Activated naive CD8-positive, alpha-beta T cell (primary cell): ENCODE measurements at regions not wholly inside any gene's neighbourhood (a gene's known extent, or its start where the extent isn't known, plus 50 kb on each side); places are given as distances from the start of the nearest gene placed in this dataset.
A peak's percentile ranks its signal among the peaks of the same experiment; 100 is the strongest.

ENCODE experiments used
- H3K27ac Mint-ChIP-seq: one replicate; pipeline ENCODE4 v1.8.0; 2021; ENCODE audit warnings: mixed read lengths
- H3K27me3 Mint-ChIP-seq: one replicate; pipeline ENCODE4 v1.8.0; 2021; ENCODE audit warnings: mixed read lengths
- H3K36me3 Mint-ChIP-seq: one replicate; pipeline ENCODE4 v1.8.0; 2021; ENCODE audit warnings: mixed read lengths
- H3K4me1 Mint-ChIP-seq: one replicate; pipeline ENCODE4 v1.8.0; 2021; ENCODE audit warnings: low read depth, mixed read lengths
- H3K4me3 Mint-ChIP-seq: one replicate; pipeline ENCODE4 v1.8.0; 2021; ENCODE audit warnings: mild to moderate bottlenecking, mixed read lengths
- H3K9me3 Mint-ChIP-seq: one replicate; pipeline ENCODE4 v1.8.0; 2021; ENCODE audit warnings: low read depth, mixed read lengths

- Mint-ChIP-seq H3K36me3 (no peaks in the 10 kb centered on the region), H3K27me3 (peaks cover 6% of the 10 kb centered on the region), H3K27ac (no peak overlapping the region), H3K4me3 (no peak overlapping the region), H3K4me1 (no peaks in the 10 kb centered on the region), H3K9me3 (no peaks in the 10 kb centered on the region)
Measured at GRCh38 chr6:6925391-6926164, 182.2 kb upstream of the RREB1 start.

GRCh38 chr6:6926856-6927255 lies 180.9 kb upstream of the RREB1 start:
- H3K27ac Mint-ChIP-seq, result no peak overlapping the region
- no peaks in the 10 kb centered on the region for H3K4me1 Mint-ChIP-seq
- H3K4me3 Mint-ChIP-seq, result no peak overlapping the region
- H3K27me3 Mint-ChIP-seq, result peaks cover 6% of the 10 kb centered on the region
- H3K9me3 Mint-ChIP-seq, result no peaks in the 10 kb centered on the region
- no peaks in the 10 kb centered on the region for H3K36me3 Mint-ChIP-seq

- peaks cover 6% of the 10 kb centered on the region for H3K27me3 Mint-ChIP-seq
Measured at GRCh38 chr6:6927521-6928361, 180.0 kb upstream of the RREB1 start.

GRCh38 chr6:6930223-6930880 lies 177.4 kb upstream of the RREB1 start:
- Mint-ChIP-seq H3K36me3 (no peaks in the 10 kb centered on the region), H3K4me1 (no peaks in the 10 kb centered on the region), H3K4me3 (no peak overlapping the region), H3K27ac (no peak overlapping the region), H3K27me3 (peaks cover 6% of the 10 kb centered on the region), H3K9me3 (no peaks in the 10 kb centered on the region)

More at GRCh38 chr6:6927521-6928361, 180.0 kb upstream of the RREB1 start:
- Mint-ChIP-seq H3K36me3 (no peaks in the 10 kb centered on the region), H3K27ac (no peak overlapping the region), H3K4me3 (no peak overlapping the region), H3K4me1 (no peaks in the 10 kb centered on the region), H3K9me3 (no peaks in the 10 kb centered on the region)

DNA sequence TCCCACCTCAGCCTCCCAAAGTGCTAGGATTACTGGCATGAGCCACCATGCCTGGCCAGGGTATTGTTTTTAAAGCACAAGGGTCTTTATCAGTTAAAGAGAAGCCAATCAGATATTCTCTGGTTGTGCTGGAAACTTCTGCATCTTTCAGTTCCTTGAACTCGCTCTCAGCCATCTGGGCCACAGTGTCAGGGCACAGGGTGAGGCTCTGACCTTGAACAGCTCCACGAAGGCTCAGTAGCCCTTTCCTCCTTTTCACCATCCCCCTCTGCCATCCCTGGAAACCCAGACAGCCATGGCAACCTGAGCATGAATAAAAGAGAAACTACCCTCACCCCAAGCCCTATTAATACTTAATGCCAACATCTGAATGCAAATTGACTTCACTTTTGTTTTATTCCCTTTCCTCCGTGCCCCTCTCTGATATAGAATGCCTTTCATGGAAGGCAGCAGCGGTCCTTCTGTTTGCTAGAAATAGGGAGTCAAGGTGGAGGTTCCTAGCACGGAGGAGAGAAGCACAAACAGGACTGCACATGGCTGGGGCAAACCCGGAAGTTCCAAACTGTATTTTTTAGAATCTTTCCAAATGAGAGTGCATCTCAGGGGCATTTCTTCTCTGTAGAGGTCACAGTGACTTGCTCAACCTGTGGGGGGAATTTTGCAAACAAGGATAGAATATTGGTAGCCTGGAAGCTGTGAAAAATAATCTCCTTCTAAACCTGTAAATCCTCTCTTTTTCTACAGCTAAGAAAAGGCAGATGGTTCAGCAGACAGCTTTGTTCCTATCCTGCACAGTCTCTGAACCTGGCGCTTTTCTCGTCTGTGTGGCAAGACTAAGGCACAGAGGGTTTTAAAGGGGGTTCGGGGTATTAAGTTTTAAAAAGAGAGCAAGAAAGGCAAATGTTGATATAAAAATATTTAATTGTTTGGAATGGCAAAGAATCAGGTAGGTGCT lies 176.4 kb upstream of the RREB1 start:
- no peaks in the 10 kb centered on the region for H3K9me3 Mint-ChIP-seq
- H3K4me3 Mint-ChIP-seq, result no peak overlapping the region
- H3K4me1 Mint-ChIP-seq, result no peaks in the 10 kb centered on the region
- H3K36me3 Mint-ChIP-seq, result no peaks in the 10 kb centered on the region
- no peak overlapping the region for H3K27ac Mint-ChIP-seq
- H3K27me3 Mint-ChIP-seq, result peaks cover 6% of the 10 kb centered on the region

GRCh38 chr6:6932341-6932740 lies 175.4 kb upstream of the RREB1 start:
- Mint-ChIP-seq H3K9me3 (no peaks in the 10 kb centered on the region), H3K27me3 (peaks cover 6% of the 10 kb centered on the region), H3K36me3 (no peaks in the 10 kb centered on the region), H3K4me1 (no peaks in the 10 kb centered on the region), H3K27ac (no peak overlapping the region), H3K4me3 (no peak overlapping the region)

- Mint-ChIP-seq H3K27me3 (peaks cover 6% of the 10 kb centered on the region), H3K4me1 (no peaks in the 10 kb centered on the region), H3K36me3 (no peaks in the 10 kb centered on the region), H3K27ac (no peak overlapping the region), H3K4me3 (no peak overlapping the region), H3K9me3 (no peaks in the 10 kb centered on the region)
Measured at GRCh38 chr6:6932968-6933367, 174.8 kb upstream of the RREB1 start.

DNA sequence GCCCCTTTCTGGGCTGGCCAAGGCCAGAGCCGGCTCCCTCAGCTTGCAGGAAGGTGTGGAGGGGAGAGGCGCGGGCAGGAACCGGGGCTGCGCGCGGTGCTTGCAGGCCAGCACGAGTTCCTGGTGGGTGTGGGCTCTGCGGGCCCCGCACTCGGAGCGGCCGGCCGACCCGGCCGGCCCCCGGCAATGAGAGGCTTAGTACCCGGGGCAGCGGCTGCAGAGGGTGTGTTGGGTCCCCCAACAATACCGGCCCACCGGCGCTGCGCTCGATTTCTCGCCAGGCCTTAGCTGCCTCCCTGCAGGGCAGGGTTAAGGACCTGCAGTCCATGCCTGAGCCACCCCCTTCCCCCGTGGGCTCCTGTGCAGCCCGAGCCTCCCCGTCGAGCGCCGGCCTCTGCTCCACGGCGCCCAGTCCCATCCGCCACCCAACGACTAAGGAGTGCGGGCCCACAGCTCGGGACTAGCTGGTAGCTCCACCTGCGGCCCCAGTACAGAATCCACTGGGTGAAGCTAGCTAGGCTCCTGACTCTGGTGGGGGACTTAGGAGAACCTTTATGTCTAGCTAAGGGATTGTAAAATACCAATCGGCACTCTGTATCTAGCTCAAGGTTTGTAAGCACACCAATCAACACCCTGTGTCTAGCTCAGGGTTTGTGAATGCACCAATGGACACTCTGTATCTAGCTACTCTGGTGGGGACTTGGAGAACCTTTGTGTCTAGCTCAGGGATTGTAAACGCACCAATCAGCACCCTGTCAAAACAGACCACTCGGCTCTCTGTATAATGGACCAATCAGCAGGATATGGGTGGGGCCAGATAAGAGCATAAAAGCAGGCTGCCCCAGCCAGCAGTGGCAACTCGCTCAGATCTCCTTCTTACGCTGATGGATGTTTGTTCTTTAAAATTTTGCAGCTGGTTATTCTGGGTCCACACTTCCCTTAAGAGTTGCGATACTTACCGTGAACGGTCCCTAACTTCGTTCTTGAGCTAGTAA lies 167.4 kb upstream of the RREB1 start:
- no peaks in the 10 kb centered on the region for H3K9me3 Mint-ChIP-seq
- no peaks in the 10 kb centered on the region for H3K36me3 Mint-ChIP-seq
- no peaks in the 10 kb centered on the region for H3K27me3 Mint-ChIP-seq
- no peak overlapping the region for H3K4me3 Mint-ChIP-seq
- H3K27ac Mint-ChIP-seq, result no peak overlapping the region
- H3K4me1 Mint-ChIP-seq, result peaks cover 15% of the 10 kb centered on the region

GRCh38 chr6:6941201-6941600 lies 166.6 kb upstream of the RREB1 start:
- H3K4me1 Mint-ChIP-seq, result peaks cover 15% of the 10 kb centered on the region
- H3K36me3 Mint-ChIP-seq, result no peaks in the 10 kb centered on the region
- no peaks in the 10 kb centered on the region for H3K9me3 Mint-ChIP-seq
- no peak overlapping the region for H3K27ac Mint-ChIP-seq
- no peak overlapping the region for H3K4me3 Mint-ChIP-seq
- H3K27me3 Mint-ChIP-seq, result no peaks in the 10 kb centered on the region

- H3K36me3 Mint-ChIP-seq, result no peaks in the 10 kb centered on the region
- no peaks in the 10 kb centered on the region for H3K9me3 Mint-ChIP-seq
- H3K4me3 Mint-ChIP-seq, result no peak overlapping the region
- no peak overlapping the region for H3K27ac Mint-ChIP-seq
- no peaks in the 10 kb centered on the region for H3K27me3 Mint-ChIP-seq
- H3K4me1 Mint-ChIP-seq, result peaks cover 15% of the 10 kb centered on the region
Measured at GRCh38 chr6:6942091-6942490, 165.7 kb upstream of the RREB1 start.

DNA sequence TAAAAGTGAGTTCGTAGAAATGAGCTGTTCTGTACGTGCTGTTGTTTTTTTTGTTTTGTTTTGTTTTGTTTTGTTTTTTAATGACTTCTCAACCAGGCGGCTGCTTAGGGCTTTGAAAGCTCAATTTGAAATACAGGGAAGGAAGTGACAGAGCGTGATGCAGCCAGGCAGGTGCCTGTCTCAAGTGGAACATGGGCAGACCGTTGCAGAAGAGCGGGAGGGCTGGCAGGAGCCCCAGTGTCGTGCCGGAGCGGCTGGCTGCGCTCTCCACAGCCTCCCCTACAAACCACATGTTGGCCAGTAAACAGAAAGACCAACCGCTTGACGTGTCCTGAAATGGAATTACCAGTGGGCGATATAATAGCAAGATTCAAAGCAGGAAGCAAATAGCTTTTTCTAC lies 164.9 kb upstream of the RREB1 start:
- H3K9me3 Mint-ChIP-seq, result no peaks in the 10 kb centered on the region
- peaks cover 15% of the 10 kb centered on the region for H3K4me1 Mint-ChIP-seq
- H3K36me3 Mint-ChIP-seq, result no peaks in the 10 kb centered on the region
- peak overlapping the region; percentile 38 for H3K4me3 Mint-ChIP-seq
- H3K27me3 Mint-ChIP-seq, result no peaks in the 10 kb centered on the region
- H3K27ac Mint-ChIP-seq, result no peak overlapping the region

DNA sequence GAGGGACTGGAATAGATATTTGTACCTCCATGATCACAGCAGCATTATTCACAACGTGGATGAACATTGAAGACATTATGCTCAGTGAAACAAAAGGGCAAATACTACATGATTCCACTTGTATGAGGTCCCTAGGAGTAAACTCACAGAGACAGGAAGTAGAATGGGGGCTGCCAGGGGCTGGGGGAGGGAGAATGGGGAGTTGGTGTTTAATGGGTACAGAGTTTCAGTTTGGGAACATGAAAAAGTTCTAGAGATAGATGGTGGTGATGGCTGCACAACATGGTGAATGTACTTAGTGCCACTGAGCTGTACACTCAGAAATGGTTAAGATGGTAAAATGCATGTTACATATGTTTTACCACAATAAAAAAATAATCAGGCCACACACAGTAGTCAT lies 164.3 kb upstream of the RREB1 start:
- Mint-ChIP-seq H3K36me3 (no peaks in the 10 kb centered on the region), H3K9me3 (no peaks in the 10 kb centered on the region), H3K4me1 (peaks cover 15% of the 10 kb centered on the region), H3K4me3 (no peak overlapping the region), H3K27ac (peak overlapping the region; percentile 24), H3K27me3 (no peaks in the 10 kb centered on the region)
